ENCODE measurements at regions not wholly inside any gene's neighbourhood (a gene's known extent, or its start where the extent isn't known, plus 50 kb on each side); places are given as distances from the start of the nearest gene placed in this dataset.
"Not testable (repeated sequence)": the region's sequence is repeated elsewhere in the genome, so short reads cannot be mapped to it uniquely, and the experiment has no call there.

DNA sequence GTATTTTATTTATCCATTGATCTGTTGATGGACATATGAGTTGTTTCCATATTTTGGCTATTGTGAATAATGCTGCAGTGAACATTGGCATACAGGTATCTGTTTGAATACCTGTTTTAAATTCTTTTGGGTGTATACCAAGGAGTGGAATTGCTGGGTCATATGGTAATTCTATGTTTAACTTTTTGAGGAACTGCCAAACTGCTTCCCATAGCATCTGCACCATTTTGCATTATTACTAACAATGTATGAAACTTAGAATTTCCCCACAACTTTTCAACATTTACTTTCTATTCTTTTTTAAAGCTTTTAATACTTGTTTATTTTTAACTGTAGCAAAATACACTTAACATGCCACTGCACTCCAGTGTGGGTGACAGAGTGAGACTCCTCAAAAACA lies 57.0 kb upstream of the MSN start:
- no peak for DNase-seq (ENCODE audit: low spot score)

DNA sequence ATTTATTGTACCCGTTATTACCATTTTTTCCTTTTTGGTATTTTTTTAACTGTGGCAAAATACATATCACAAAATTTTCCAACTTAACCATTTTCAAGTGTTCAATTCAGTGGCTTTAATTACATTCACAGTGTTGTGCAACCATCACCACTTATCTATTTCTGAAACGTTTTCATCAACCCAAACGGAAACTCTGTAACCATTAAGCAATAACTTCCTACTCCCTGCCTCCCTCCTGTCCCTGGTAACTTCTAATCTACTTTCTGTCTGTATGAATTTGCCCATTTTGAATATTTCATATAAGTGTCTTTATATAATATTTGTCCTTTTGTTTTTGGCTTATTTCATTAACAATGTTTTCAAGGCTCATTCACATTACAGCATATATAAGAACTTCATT lies 57.4 kb upstream of the MSN start:
- DNase-seq (ENCODE audit: low spot score) = no peak

DNA sequence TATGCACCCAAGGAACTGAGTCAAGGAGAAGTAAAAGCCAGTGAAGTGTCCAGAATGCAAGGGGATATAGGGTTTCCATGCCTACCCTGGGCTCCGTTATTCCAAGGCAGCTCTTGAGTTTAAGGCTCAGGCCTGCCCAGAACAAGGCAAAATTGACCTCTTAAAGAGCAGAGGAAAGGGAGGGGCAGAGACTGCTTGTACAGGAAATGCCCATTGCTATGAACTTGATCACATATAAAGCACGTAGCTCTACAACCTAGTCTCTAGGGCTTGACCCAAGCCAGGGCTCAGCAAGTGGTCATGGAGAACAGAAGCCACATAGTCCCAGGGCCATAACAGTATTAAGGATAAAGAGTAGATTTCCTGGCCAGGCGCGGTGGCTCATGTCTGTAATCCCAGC lies 58.2 kb upstream of the MSN start:
- no peak for DNase-seq (ENCODE audit: low spot score)

DNA sequence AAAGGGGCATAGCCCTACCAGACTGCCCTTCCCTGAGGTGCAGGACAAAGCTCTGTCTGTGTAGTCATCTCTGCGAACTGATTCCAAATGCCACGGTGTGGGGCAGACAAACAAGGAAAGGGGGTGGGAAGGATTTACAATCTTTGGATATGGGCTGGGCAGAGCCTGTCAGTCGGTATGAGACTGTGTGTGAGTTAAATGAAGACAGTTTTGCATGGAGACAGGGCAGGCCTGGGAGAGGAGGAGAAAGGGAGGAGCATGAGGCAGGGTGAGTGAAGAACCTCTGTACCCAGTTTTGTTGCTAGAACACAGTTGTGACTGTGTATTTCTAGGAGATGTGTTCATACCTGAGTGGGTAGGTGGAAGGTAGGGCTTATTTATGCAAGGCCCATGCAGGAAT lies 59.4 kb upstream of the MSN start:
- no peak for DNase-seq (ENCODE audit: low spot score)

DNA sequence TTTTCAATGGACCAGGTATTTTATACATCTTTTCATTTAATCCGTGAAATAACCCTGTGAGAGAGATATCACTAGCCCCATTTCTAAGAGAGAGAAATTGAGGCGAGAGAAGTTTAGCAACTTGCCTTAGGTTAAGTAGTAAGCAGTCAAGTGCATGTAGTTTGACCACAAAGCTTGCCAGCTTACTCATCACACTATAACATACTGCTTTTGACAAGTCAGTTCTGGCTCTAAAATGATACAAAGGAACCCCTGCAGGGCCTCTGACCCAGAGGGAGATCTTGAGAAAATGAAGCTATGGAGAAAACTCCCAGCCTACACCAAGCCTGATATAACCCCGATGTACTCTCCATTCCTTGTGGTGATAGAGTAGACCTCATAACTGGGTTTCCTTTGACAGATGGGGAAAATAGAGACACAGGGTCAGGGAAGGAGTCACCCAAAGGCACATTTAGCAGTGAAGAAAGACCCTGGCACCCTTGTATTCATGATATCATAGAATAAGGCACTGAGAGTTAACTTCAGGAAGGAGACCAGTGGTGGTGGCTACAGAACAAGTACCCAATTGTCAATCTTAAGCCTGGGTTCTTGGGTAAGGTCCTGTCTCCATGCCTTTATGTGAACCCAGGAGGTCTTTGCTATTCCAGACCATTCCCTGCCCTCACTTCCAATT lies 60.2 kb upstream of the MSN start:
- no peak for DNase-seq (ENCODE audit: low spot score)

DNA sequence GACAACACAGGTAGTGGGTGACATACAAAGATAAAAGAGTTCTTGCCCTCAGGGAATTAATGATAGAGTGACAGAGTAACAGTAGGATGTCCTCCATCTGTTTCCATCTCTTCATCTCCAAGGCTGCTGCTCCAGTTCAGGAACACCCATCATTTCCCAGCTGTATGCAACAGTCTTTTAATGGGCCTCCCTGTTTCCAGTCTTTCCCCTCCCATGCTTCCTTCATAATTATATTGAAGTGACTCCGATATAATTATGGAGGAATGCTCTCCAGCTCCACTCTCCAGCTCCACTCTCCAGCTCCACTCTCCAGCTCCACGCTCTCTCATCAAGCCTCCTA lies 65.3 kb upstream of the MSN start:
- DNase-seq (ENCODE audit: low spot score) = no peak

DNA sequence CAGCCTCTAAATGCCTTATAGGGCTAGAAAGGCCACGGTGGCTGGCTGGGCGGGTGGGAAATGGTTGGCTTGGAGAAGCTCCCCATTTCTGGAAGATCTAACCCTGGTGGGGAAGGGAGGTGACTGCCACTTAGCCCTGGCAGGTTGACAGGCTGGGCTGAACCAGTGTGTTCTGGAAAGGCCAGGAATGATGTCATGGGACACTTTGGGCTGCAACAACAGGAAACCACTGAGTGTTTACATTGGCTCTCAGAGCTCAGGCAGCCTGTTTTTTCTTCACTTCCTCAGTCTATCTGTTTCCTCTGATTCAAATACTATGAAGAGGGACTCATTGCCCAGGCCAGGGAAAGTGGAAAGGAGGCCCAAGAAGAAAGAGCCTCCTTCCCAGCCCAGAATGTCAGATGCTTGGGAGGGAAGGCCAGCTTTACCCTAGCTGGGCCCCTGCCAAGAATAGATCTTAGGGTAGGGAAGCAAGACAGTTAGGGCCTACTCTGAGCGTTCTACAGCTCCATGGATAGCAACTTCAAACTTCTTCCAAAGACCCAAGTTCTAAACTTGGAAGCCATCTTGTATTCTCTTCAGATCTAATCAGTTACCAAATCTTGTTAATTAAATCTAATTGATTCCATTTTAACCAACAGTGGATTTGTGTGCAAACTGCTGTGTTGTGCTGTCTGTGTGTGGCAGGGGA lies 65.8 kb upstream of the MSN start:
- DNase-seq (ENCODE audit: low spot score) = no peak

DNA sequence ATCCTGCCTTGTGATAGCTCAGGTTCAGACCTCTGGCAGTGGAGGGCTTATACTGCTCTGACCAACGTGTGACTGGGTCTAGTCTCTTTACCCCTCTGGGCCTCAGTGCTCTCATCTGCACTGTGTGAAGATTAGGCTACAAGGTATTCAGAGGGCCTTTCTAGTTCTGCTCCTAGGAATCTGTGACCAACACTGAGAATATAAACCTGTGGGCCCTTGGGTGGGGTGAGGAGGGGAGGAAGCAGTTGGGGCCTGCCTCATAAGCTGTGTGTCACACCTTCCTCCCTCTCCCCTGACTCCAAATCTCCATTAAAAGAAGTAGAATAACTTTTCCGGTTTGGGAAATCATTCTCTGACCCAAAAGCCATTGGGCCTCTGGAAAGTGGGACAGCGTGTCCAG lies 66.3 kb upstream of the MSN start:
- DNase-seq (ENCODE audit: low spot score) = no peak

DNA sequence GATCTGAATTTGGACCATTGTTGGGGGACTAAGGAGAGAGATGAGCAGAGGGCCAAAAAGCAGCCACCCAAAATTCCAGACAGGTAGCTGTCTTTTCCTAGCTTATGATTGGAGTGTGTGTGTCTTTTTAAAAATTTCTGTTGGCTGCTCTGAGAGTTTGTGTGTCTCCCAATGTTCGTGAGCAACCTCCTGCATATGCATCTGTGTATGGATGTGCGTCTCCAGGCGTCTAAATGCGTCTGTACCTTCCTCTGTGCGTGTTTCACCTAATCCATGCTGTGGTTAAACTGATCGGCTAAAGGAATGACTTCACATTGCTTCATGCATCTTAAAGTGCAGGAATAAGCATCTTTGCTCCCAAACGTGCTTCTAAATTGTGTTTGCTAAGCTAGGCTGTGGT lies 65.5 kb upstream of the LAS1L start:
- no peak for DNase-seq (ENCODE audit: low spot score)

DNA sequence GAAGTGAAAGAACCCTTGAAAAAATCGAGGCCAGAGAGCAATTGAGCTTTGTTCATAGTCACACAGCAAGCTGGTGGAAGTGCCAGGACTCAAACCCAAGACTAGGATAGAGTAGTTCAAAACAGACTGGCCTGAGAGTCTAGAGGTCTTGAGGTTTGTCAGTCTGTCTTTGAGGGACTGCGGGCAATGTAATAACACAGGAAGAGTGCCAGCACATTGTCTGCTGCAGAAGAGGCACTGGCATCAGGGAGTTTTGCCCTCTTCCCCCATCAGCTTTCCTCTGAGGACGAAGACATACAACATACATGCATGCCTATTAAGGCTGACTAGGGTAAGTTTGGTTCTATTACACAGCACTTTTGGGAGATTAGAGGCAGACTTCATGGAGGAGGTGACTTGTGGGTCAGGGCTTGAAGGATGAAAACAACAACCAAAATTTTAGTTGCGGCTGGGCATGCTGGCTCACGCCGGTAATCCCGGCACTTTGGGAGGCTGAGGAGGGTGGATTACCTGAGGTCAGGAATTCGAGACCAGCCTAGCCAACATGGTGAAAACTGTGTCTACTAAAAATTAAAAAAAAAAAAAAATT lies 64.1 kb upstream of the LAS1L start:
- DNase-seq (ENCODE audit: low spot score) = no peak

DNA sequence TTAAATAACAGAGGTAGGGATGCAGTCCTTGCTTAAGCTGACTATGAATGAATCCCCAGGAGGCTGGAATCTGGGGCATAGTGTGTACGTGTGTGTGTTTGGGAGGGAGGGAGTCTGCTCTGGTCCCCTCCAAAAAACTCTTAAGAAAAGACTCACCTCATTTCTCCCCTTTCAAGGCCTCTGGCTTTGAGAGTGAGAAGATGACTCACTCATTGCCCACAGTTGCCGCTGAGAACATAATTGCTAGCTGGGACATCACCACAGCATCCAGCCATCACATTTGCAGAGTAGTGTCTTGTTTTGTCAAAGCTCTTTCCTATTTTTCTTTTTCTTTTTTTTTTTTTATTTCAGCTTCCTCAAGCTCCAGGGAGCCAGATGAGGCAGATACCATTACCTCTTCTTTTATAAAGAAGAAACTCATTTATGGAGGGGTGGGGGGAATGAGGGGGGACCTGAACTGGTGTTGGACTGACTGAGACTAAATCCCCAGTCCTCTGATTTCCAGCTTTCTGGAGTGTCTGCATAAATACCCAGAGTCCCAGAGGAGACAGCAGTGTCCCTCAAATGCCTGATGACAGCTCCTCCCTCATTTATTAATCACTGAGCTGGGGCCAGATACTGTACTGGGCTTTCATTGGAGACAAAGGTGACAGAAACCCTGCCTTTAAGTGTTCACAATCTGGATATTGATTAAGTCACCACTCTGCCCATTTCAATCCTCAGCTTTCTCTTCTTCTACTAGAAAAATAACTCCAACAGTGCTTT lies 61.9 kb upstream of the LAS1L start:
- DNase-seq (ENCODE audit: low spot score) = no peak

DNA sequence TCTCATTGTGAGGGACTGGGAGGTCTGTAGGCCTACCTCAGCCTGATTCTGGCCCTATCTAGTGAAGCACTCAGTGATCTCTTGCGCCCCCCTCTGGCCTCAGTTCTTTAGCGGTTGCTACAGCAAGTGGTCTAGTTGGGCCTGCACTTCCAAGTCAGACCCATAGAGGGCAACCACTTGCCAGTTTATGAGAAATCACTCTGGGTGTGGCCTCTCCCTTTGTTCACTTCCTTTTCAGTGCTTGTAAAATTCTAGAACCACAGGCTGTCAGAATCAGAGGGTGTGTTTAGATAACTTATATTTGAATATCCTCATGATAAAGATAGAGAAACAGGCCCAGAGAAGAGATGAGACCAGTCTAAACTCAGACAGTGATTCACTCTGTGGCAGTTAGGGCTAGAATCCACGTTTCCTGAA lies 60.9 kb upstream of the LAS1L start:
- peak; percentile 84 for DNase-seq (ENCODE audit: low spot score)

DNA sequence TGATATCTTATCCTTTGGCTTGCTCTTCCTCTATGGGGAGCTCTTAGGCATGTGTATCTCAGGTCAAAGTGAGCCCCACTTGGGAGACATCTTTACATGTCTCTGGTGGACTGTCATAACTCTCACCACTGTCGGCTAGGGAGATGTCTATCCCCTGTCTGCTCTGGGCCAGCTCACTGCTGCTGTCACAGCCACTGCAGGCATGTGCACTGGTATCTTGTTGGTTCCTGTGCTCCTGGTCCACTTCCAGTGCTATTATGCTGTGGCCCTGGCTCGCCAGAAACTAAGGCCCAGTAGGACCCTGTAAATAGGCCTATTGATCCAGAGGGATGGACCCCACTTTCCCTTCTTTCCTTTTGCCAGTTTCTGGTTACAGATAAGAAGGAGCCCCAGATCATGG lies 56.6 kb upstream of the LAS1L start:
- no peak for DNase-seq (ENCODE audit: low spot score)

DNA sequence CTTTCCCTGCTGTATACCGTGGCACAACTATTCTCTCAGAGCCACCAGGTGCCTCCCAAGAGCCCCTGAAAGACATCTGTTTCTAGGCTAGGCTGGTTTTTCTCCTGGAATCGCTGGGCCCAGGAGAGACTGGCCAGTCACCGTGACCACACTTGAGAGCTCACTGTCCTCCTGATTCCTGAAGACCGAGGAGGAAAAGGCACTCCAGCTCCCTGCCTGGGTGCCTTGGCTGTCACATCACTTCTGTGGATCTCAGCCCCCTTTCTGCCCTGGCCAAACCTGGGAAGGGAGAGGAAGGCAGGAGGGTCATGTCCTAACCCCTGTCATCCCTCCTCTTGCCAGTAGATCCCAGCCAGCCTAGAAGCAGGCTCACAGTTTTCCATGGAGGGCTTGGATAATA lies 54.7 kb upstream of the LAS1L start:
- DNase-seq (ENCODE audit: low spot score) = no peak

DNA sequence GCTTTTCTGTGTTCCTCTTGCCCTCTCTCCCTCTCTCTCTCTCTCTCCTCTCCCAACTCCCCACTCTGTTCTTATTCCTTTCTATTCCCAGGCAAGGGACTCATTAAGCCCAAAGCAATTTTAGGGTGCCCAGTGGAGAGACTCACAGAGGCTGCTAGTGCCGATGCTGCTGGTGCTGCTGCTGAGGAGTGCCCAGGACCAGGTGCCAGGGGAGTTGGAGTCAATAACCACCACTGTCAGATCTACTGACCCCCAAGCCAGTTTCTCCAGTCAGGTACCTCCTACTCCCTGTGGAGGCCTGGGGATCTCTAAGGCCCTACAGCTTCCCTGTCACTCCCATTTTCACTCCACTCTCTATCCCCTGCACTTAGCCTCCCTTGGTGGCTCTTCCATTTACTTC lies 54.2 kb upstream of the LAS1L start:
- DNase-seq (ENCODE audit: low spot score) = no peak

DNA sequence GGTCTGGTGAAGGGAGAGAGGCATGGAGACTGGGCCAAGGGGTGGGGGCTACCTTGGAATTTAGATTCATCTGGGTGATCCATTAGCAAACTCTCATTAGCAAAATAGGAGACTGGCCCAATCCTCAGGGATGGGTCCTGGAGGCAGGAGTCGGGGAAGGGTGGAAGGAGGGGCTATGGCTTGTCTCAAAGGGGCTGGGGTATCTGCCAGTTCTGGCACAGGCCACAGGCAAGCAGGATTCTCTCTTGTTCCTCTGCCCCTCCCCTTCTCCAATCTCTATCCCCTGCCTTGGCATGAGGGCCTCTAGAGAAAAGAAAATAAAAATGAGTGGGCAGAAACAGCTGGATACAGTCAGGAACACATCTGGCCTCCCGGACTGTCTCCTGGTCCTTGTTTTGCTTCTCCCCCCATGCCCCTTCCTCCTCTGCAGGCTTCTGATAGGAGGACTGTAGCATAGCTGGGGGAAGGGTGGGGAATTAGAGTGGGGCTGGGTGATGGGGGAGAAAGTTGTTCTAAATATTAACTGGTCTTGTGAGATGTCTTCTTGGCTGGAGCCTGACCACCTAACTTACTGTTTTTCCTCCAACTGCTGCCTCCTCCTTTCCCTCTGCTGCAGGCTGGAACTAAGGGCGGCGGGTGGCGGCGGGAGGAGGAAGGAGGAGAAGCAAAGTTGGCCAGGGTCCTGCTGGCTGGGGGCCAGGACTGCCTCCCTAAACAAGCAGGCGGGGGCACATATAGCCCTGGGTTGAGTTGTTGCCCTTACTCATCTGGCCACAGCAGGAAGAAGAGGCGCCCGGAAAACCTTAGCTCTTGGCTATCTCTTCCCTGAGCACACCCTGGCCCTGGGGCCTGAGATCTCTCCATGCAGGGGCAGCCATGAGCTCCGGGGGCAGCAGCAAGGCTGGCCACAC lies 53.3 kb upstream of the LAS1L start:
- no peak for DNase-seq (ENCODE audit: low spot score)

DNA sequence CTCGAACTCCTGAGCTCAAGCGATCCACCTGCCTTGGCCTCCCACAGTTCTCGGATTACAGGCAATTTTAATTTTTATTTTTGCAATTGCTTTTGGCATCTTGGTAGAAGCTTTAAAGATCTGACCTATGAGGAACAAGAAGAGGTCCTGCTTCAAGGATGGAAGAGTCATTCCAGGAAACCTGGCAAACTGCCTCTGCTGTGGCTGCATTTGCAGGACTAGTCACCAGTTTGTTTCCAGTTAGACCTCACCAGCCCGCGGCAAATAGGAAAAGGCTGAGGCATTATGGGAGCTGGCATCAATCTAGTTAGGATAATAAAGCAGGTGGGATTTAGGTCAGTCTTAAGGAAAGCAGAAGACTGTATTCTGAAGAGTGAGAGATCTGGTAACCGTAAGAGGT lies 51.9 kb upstream of the LAS1L start:
- no peak for DNase-seq (ENCODE audit: low spot score)

DNA sequence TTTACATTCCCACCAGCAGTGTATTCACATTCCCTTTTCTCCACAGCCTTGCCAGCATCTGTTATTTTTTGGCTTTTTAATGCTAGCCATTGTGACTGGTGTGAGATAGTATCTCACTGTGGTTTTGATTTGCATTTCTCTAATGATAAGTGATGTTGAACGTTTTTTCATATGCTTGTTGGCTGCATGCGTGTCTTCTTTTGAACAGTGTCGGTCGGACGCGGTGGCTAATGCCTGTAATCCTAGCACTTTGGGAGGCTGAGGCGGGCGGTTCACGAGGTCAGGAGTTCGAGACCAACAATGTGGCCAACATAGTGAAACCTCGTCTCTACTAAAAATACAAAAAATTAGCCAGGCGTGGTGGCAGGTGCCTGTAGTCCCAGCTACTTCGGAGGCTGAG lies 50.6 kb upstream of the LAS1L start:
- DNase-seq (ENCODE audit: low spot score) = not testable (repeated sequence)

All from ecto neural progenitor cell (in vitro differentiated cells).